HepG2 (cell line): ENCODE measurements at regions not wholly inside any gene's neighbourhood (a gene's known extent, or its start where the extent isn't known, plus 50 kb on each side); places are given as distances from the start of the nearest gene placed in this dataset.

Source experiments
- ATAC-seq: fragments of 200-7000 bp; cut with Tn5 transposase; 3 replicates; pipeline ENCODE4 v1.9.1; 2020; ENCODE audit warnings: mild to moderate bottlenecking, moderate library complexity
- BruUV-seq: library from RNA; stranded (reverse); fragments of 400-500 nt; replicated peaks from 2 replicates; lab custom pipeline; 2021; lab: Mats Ljungman, UMichigan
- CTCF ChIA-PET: fragments of 300-600 bp; formaldehyde crosslinking; extraction: SDS; loops from one replicate; lab custom pipeline; 2021; ENCODE audit warnings: low total read pairs, inconsistent platforms, low intra/inter-chr PET ratio; lab: Yijun Ruan, JAX
- POLR2A ChIA-PET: fragments of 350-600 bp; sonication (Branson Sonifier 250); formaldehyde crosslinking; loops from one replicate; lab custom pipeline; 2020; ENCODE audit warnings: antibody characterized with exemption, inconsistent platforms; lab: Yijun Ruan, JAX
- DNase-seq: peaks from one replicate; pipeline ENCODE4 v3.0.0-alpha.2; 2015; ENCODE audit warnings: low spot score
- FAIRE-seq: peaks from 3 replicates; lab custom pipeline; 2011; peaks lifted over from hg19 to GRCh38; lab: Jason Lieb, UNC
- H2AFZ ChIP-seq: one replicate; pipeline ENCODE4 v1.6.1; 2011; ENCODE audit warnings: low read length, inconsistent platforms
- H3K27ac ChIP-seq: fragments of 300-600 bp; 3 replicates; pipeline ENCODE4 v1.8.0; 2011; ENCODE audit warnings: mixed run types, mild to moderate bottlenecking, mixed read lengths, low read length, inconsistent platforms; ENCODE audit not compliant: insufficient read depth; ENCODE audit errors: extremely low read length
- H3K27me3 ChIP-seq, 2 experiments: fragments of 200-600 bp in 1 of 2; 2 replicates in 1 of 2; 3 replicates in 1 of 2; pipeline versions ENCODE4 v1.6.0 to v1.8.0; 2011; ENCODE audit warnings: low read length in 2 of 2, mild to moderate bottlenecking in 2 of 2, moderate library complexity in 2 of 2, inconsistent platforms in 1 of 2; ENCODE audit not compliant: insufficient read depth in 2 of 2, control insufficient read depth in 1 of 2
- H3K36me3 ChIP-seq, 2 experiments: fragments of 200-600 bp in 1 of 2; replicated peaks in 1 of 2; 2 replicates in 1 of 2; 3 replicates in 1 of 2; pipeline versions ENCODE4 v1.5.1 to v1.8.0; 2011; ENCODE audit warnings: low read length in 2 of 2, inconsistent platforms in 1 of 2; ENCODE audit not compliant: insufficient read depth in 2 of 2, control insufficient read depth in 1 of 2
- H3K4me1 ChIP-seq: 2 replicates; pipeline ENCODE4 v1.5.1; 2012; ENCODE audit warnings: low read length, inconsistent platforms; ENCODE audit not compliant: insufficient read depth
- H3K4me2 ChIP-seq: 2 replicates; pipeline ENCODE4 v1.6.0; 2011; ENCODE audit warnings: low read depth, low read length, inconsistent platforms
- H3K4me3 ChIP-seq, 3 experiments: fragments of 200-600 bp in 1 of 3; sonication (generic), shearing (Covaris generic) in 1 of 3; replicated peaks in 1 of 3; 2 replicates each; pipeline ENCODE4 v1.5.1; 2011 to 2016; ENCODE audit warnings: low read length in 3 of 3, inconsistent platforms in 2 of 3, low read depth in 2 of 3, mild to moderate bottlenecking in 2 of 3, control low read depth in 1 of 3, mixed read lengths in 1 of 3; ENCODE audit not compliant: insufficient read depth in 1 of 3
- H3K79me2 ChIP-seq: one replicate; pipeline ENCODE4 v1.6.1; 2011; ENCODE audit warnings: low read length, inconsistent platforms; ENCODE audit not compliant: insufficient read depth
- H3K9ac ChIP-seq: 2 replicates; pipeline ENCODE4 v1.6.0; 2011; ENCODE audit warnings: mild to moderate bottlenecking, low read depth, low read length, inconsistent platforms; ENCODE audit not compliant: insufficient read depth
- H3K9me3 ChIP-seq: 2 replicates; pipeline ENCODE4 v1.5.1; 2012; ENCODE audit warnings: mild to moderate bottlenecking, low read length
- H4K20me1 ChIP-seq: 2 replicates; pipeline ENCODE4 v1.6.0; 2011; ENCODE audit warnings: inconsistent platforms, mild to moderate bottlenecking, low read length, moderate library complexity; ENCODE audit not compliant: insufficient read depth
- MED13 ChIP-seq: sonication (generic); formaldehyde crosslinking; IDR thresholded peaks from 2 replicates; pipeline ENCODE4 v1.5.0; 2020; ENCODE audit warnings: missing genetic modification reagents
- MXD1 ChIP-seq: sonication (generic); formaldehyde crosslinking; IDR thresholded peaks from 2 replicates; pipeline ENCODE4 v1.4.0; 2020; ENCODE audit warnings: mild to moderate bottlenecking, missing genetic modification reagents
- RAD21 ChIP-seq: fragments of 450-650 bp; formaldehyde crosslinking; IDR thresholded peaks from 2 replicates; pipeline ENCODE4 v1.5.0; 2020; ENCODE audit warnings: mild to moderate bottlenecking
- ZNF317 ChIP-seq: sonication (generic); formaldehyde crosslinking; IDR thresholded peaks from 2 replicates; pipeline ENCODE4 v1.5.0; 2020; ENCODE audit warnings: mild to moderate bottlenecking, missing genetic modification reagents
- ZNF431 ChIP-seq: sonication (generic); formaldehyde crosslinking; IDR thresholded peaks from 2 replicates; pipeline ENCODE4 v1.9.0; 2022; ENCODE audit warnings: missing genetic modification reagents, low read depth, mild to moderate bottlenecking, borderline replicate concordance
- WGBS: methylation state at CpG from one replicate; pipeline ENCODE4 v1.1.6; 2017; ENCODE audit warnings: low lambda C conversion rate; 5-methylcytosine and 5-hydroxymethylcytosine counted together
- in situ Hi-C: cut with HindIII; loops from 2 replicates; pipeline ENCODE4 v1.10.0; 2017; ENCODE audit warnings: low pct_unique_long_range_greater_than_20kb; ENCODE audit not compliant: extremely low pct_ligation_motif_present
- intact Hi-C: fragments of 100-400 bp; cut with micrococcal nuclease; formaldehyde crosslinking; loops from one replicate; pipeline ENCODE4 v1.10.0; 2022; ENCODE audit not compliant: unreplicated experiment

GRCh38 chr9:78606001-78606379 is 309.1 kb downstream of the PSAT1 start:
- intact Hi-C loops: no loop called here

GRCh38 chr9:78607853-78608252 is 310.9 kb downstream of the PSAT1 start:
- Histone ChIP-seq H4K20me1 (no peaks in the 10 kb centered on the region), H3K27me3 (peaks cover 0 to 4% of the 10 kb centered on the region in 2 experiments; a peak in 1 of 5 replicates), H3K4me2 (no peak overlapping the region), H3K36me3 (no peaks in the 10 kb centered on the region), H2AFZ (no peak overlapping the region), H3K27ac (no peak overlapping the region), H3K4me3 (no peak overlapping the region), H3K9ac (no peak overlapping the region), H3K4me1 (no peaks in the 10 kb centered on the region), H3K9me3 (no peaks in the 10 kb centered on the region), H3K79me2 (no peaks in the 10 kb centered on the region)
- 32% methylated on average over 5 of the region's 5 CpGs for WGBS
- ChIA-PET POLR2A (no interaction called here), CTCF (no interaction called here)
- no peak for FAIRE-seq
- in situ Hi-C loops (no loop called here), intact Hi-C loops (no loop called here)
- no TSS peak for BruUV-seq
- no peak for TF ChIP-seq MED13 (CRISPR knock-in tag)
- TF ChIP-seq ZNF431 (CRISPR knock-in tag): no peak
- TF ChIP-seq RAD21 (CRISPR knock-in tag): no peak
- DNase-seq: no peak
- no peak for ATAC-seq

More at GRCh38 chr9:78606001-78606379, 309.1 kb downstream of the PSAT1 start:
- H3K79me2 ChIP-seq: no peaks in the 10 kb centered on the region
- WGBS: 3% methylated on average over 5 of the region's 5 CpGs
- H4K20me1 ChIP-seq: no peaks in the 10 kb centered on the region
- H3K36me3 ChIP-seq: no peaks in the 10 kb centered on the region
- TF ChIP-seq MXD1 (CRISPR knock-in tag) (no peak), ZNF317 (CRISPR knock-in tag) (0 out of 2 replicates have a peak, but pooled peaks have one; percentile 30)
- no TSS peak for BruUV-seq
- no peak overlapping the region for H3K4me3 ChIP-seq
- no peaks in the 10 kb centered on the region for H3K4me1 ChIP-seq
- H3K27ac ChIP-seq: no peak overlapping the region
- FAIRE-seq: no peak
- ATAC-seq: no peak
- in situ Hi-C loops: no loop called here
- ChIA-PET POLR2A (no interaction called here), CTCF (no interaction called here)
- DNase-seq: no peak
- no peak overlapping the region for H3K4me2 ChIP-seq
- no peaks in the 10 kb centered on the region for H3K9me3 ChIP-seq
- H3K27me3 ChIP-seq: peaks cover 0 to 4% of the 10 kb centered on the region in 2 experiments; a peak in 1 of 5 replicates
- H3K9ac ChIP-seq: no peak overlapping the region
- H2AFZ ChIP-seq: no peak overlapping the region
